GM21423 (cell line): ENCODE measurements at regions not wholly inside any gene's neighbourhood (a gene's known extent, or its start where the extent isn't known, plus 50 kb on each side); places are given as distances from the start of the nearest gene placed in this dataset.

Experiments
- ATAC-seq: cut with Tn5 transposase; IDR thresholded peaks from one replicate; pipeline ENCODE4 v1.9.1; 2021; ENCODE audit warnings: mild to moderate bottlenecking, moderate library complexity; ENCODE audit not compliant: unreplicated experiment

- no peak for ATAC-seq
Measured at GRCh38 chr2:200170221-200170620, 136.3 kb upstream of the SPATS2L start.

- no peak for ATAC-seq
Measured at GRCh38 chr2:200171731-200172482, 134.6 kb upstream of the SPATS2L start.

DNA sequence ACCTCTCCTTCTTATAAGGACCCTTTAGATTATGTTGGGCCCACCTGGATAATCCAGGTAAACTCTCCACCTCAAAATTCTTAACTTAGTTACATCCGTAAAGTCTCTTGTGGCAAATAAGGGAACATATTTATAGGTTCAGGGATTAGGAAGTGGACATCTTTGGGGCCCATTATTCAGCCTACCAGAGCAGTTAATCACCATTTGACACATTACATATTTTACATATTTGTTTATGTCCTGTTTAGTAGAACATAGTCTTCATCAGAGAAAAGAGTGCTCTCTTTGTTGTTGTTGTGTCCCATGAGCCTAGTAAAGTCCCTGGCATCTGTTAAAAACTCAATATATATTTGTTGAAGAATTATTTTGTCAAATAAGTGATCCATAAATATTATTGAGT is 134.0 kb upstream of the SPATS2L start:
- ATAC-seq, result no peak

DNA sequence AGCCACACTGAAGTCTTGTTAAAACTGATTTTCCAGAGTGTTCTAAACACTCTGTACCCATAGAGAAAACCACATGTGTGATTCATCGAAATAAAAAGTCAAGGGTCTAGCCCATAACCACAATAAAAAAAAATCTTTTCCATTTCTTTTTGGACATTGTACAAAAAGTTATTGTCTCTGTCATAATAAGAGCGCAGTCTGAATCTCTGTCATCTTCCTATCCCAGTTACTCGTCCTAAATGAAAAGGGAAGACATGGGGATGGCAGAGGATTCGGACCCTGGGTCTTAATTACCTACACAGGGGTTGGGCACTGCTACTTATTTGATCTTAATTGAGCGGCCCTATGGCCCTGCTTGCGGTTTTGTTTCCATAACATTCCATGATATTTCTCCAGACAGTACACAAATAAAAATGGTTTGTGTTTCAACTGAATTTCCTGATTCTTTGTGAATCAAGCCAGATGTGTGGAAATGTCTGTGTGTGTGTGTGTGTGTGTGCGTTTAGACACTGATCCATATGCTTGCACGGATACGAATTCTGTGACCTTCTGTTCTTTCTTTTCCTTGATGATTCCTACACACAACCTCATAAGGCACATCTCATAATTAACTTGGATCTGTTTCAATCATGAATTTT is 133.4 kb upstream of the SPATS2L start:
- no peak for ATAC-seq

DNA sequence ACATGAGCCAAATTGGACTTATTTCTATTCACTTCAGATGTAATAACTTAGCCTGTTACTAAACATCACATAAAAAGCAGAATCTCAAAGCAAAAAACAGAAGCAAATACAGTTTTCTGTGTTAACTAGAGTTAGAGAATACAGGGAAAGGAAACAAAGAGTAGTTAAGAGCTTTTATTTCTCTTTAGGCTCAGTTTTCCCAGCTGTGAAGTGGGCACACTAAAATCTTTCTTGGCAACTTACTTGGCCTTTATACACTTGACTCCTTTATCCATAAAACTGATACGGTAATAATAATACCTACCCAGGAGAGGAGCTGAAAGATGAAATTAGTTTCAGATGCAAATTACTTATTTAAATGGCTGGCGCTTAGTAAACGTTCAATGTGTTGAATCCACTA is 132.8 kb upstream of the SPATS2L start:
- ATAC-seq, result no peak

- ATAC-seq, result no peak
Measured at GRCh38 chr2:200174433-200175216, 131.9 kb upstream of the SPATS2L start.

- ATAC-seq, result no peak
Measured at GRCh38 chr2:200177971-200178911, 128.3 kb upstream of the SPATS2L start.

DNA sequence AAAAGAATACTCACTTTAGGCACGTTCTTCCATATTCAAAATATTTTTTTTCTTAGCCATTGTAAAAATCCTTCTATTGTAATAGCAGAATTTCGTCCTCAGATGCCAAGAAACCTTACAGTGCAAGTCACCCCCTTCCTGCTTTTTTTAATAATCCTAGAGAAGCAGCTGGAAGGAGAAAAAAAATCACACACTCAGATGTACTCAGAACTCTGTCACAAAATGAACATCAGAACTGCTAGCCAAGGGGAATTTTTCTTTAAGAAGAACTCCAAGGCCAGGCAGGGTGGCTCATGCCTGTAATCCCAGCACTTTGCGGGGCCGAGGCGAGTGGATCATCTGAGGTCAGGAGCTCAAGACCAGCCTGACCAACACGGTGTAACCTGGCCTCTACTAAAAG is 127.3 kb upstream of the SPATS2L start:
- no peak for ATAC-seq

- no peak for ATAC-seq
Measured at GRCh38 chr2:200180943-200181342, 125.5 kb upstream of the SPATS2L start.

GRCh38 chr2:200181755-200182154 is 124.7 kb upstream of the SPATS2L start:
- no peak for ATAC-seq

DNA sequence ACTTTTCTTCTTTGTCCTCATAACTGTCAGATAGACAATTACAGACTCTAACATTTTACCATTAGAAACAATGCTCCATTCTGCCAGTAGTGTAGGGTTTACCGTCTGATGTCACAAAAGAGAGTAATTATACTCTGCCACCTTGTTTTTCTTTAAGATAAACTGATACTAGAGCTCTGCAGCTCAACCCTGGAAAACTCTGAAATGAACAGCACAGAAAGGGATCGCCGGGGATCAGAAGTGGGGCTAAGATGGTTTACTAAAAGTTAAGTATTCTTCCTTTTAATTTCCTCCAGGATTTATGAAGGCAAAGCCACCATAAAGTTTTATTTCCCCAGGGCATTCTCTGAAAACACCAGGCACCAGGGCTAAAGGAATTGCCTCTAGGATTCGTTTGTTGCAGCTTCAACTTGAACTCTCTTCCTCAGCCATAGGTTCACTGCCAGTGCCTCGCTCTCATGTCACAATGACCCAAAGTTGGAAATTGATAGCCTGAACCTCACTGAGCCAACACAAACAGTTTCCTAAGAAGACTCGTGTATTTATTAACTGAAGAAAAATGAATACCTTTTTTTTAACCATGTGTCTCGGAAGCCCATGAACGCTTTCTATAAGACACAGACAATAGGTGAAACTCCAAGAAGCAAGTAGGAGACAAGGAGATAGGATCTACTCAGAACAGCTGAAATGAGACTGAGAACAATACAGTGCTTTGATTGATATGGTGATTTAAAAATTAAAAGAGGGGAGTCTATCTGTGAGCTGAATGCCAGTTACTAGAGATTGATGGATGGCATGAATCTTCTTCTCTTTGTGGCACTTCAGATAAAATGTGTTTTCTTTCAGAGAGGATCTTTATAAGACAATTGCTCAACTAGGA is 121.5 kb upstream of the SPATS2L start:
- no peak for ATAC-seq

DNA sequence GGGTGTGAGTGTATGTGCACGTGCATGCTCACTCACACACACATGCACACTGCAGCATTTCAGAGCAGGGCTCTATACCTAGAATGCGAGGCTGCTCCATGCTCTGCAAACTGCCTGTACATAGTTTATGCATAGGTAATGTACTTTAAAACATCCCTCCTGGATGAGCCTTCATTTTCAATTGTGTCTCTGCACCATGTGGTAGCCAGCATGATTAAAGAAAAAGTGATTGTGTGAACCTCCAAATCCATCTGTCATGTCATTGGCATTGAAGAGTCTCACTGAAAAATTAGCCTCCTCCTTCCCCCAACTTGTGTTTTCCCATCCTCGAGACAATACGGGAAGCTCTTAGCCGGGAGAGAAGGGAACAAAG is 120.9 kb upstream of the SPATS2L start:
- ATAC-seq, result no peak

- ATAC-seq, result no peak
Measured at GRCh38 chr2:200186002-200186401, 120.5 kb upstream of the SPATS2L start.

DNA sequence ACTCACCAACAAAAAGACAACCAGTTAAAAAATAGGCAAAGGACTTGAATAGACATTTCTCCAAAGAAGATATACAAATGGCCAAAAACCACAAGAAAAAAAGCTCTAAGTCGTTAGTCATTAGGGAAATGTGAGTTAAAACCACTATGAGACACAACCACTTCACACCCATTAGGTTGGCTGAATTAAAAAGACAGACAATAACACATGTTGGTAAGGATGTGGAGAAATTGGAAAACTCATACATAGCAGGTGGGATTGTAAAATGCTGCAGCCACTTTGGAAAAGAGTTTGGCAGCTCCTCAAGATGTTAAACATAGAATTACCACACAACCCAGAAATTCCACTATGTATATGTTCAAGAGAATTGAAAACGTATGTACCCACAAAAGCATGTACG is 117.6 kb upstream of the SPATS2L start:
- no peak for ATAC-seq

GRCh38 chr2:200189964-200190363 is 116.5 kb upstream of the SPATS2L start:
- ATAC-seq, result no peak

DNA sequence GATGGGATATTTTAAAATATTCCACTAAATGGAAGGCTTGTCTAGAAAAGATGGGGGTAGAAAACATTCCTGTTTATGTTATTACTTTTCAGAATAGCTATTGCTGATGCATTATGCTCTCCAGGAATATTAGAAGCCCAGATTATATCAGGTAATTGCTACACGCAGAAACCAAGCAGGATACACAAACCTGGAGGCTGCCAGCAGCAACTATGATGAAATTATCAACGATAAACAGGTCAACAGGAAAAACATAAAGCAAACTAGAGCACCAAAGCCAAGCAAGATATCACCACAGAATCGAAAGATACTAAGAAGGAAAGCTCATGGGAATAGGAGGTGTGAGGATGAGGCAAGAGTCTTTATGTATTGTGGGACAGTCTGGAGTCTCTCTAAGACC is 113.2 kb upstream of the SPATS2L start:
- no peak for ATAC-seq

DNA sequence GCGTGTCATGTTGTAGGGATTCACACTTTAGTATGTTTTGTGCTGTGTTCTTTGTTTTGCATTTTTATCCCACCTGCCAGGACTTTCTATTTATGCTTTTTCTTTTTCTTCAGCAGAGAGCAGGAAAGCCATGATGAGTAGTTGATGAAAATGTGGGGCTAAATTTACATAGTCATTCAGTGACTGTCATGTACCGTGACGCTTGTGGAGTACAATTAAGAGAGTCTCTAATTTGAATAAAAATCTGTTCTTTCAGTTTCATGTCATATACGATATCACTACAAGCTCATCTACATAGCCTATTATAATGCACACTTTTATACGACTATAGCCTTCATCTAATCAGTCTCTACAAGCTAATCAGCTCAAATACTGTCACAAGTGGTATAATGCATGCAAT is 112.7 kb upstream of the SPATS2L start:
- no peak for ATAC-seq

- ATAC-seq, result no peak
Measured at GRCh38 chr2:200194746-200195145, 111.7 kb upstream of the SPATS2L start.

GRCh38 chr2:200199005-200199404 is 107.5 kb upstream of the SPATS2L start:
- ATAC-seq, result no peak
